ENCODE measurements at regions not wholly inside any gene's neighbourhood (a gene's known extent, or its start where the extent isn't known, plus 50 kb on each side); places are given as distances from the start of the nearest gene placed in this dataset.

DNA sequence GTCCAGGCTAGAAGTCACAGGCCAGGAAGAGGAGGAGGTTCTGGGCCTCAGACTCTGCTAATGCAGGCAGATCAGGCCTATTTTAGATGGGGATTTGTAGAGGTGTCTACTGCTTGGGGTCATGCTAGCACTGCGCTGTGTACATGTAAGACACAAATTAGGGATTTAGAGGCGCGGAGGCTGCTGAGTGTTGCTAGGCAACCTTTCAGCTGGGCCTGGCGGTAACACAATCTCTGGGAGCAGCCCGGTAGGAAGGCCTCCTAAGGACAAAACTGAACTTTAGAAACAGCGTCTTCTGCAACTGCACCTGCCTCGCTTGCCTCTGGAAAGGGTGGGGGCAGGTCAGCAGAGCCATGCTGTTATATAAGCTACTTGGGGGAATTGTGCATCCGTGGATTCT, 147.9 kb downstream of the MACROH2A1 start:
- Histone ChIP-seq H3K27ac (no peak overlapping the region), H3K36me3 (no peaks in the 10 kb centered on the region), H3K9me3 (no peaks in the 10 kb centered on the region), H3K27me3 (no peaks in the 10 kb centered on the region), H3K4me3 (no peak overlapping the region), H3K4me1 (peaks cover 0 to 6% (median 0%) of the 10 kb centered on the region in 4 donors)
- intact Hi-C loops (cut with DNase I), result no loop called here
- TF ChIP-seq, protein P1, sequence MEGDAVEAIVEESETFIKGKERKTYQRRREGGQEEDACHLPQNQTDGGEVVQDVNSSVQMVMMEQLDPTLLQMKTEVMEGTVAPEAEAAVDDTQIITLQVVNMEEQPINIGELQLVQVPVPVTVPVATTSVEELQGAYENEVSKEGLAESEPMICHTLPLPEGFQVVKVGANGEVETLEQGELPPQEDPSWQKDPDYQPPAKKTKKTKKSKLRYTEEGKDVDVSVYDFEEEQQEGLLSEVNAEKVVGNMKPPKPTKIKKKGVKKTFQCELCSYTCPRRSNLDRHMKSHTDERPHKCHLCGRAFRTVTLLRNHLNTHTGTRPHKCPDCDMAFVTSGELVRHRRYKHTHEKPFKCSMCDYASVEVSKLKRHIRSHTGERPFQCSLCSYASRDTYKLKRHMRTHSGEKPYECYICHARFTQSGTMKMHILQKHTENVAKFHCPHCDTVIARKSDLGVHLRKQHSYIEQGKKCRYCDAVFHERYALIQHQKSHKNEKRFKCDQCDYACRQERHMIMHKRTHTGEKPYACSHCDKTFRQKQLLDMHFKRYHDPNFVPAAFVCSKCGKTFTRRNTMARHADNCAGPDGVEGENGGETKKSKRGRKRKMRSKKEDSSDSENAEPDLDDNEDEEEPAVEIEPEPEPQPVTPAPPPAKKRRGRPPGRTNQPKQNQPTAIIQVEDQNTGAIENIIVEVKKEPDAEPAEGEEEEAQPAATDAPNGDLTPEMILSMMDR (IDR thresholded peaks at IDR 0.05), result no peak
- no peak for TF ChIP-seq POLR2A (IDR thresholded peaks at IDR 0.05)
- DNase-seq (no peak), ATAC-seq (no peak)
- WGBS (ENCODE audit: insufficient coverage, low coverage, low lambda C conversion rate, missing lambda C conversion rate), result 84% methylated on average over 8 of the region's 8 CpGs

DNA sequence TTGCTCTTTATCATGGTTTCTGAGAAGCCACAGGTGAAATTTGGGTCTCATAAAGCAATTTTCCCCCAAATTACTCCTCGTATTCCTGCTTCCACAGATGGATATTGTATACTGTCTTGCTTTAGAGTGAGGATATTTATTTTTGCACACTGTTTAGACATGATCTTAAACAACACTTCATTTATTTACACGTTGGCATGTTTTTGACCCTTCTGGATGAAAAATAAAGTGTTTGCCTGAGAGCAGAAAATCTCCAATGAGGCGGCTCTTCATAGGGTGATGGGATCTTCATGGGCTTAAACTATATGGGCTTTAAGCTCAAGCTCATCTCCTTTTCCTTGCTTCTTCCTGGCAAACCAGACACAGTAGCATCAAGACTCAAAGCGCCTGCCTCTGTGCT, 148.4 kb downstream of the MACROH2A1 start:
- H3K4me3 ChIP-seq, result no peak overlapping the region
- peaks cover 0 to 8% (median 0%) of the 10 kb centered on the region in 4 donors for H3K4me1 ChIP-seq
- no peak for TF ChIP-seq POLR2A (IDR thresholded peaks at IDR 0.05)
- TF ChIP-seq, protein P1 (IDR thresholded peaks at IDR 0.05), result no peak
- no peaks in the 10 kb centered on the region for H3K9me3 ChIP-seq
- intact Hi-C loops (cut with DNase I), result no loop called here
- H3K27me3 ChIP-seq, result no peaks in the 10 kb centered on the region
- WGBS (ENCODE audit: insufficient coverage, low coverage, low lambda C conversion rate, missing lambda C conversion rate), result 75% methylated on average over 4 of the region's 4 CpGs
- H3K36me3 ChIP-seq, result no peaks in the 10 kb centered on the region
- no peak for DNase-seq
- H3K27ac ChIP-seq, result no peak overlapping the region
- ATAC-seq, result no peak

DNA sequence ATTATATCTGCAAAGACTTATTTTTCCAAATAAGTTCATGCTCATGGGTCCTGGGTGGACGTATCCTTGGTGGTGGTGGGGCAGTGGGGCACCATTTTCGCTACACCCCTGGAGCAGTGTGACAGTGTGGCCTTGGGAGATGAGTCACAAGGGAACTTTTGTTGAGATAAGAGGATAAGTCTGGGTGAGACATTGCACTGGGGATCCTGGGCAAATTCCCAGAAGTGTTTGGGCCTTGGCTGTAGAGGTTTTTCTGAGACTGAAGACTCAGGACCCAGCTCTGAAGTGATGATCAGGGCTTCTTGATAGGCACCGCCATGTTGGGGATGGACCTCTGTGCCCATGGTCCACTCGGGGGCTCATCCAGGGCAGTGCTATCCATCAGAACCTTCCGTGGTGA, 149.4 kb downstream of the MACROH2A1 start:
- intact Hi-C loops (cut with DNase I), result no loop called here
- no peak overlapping the region for H3K4me3 ChIP-seq
- WGBS (ENCODE audit: insufficient coverage, low coverage, low lambda C conversion rate, missing lambda C conversion rate), result 83% methylated on average over 4 of the region's 5 CpGs
- H3K9me3 ChIP-seq, result no peaks in the 10 kb centered on the region
- ATAC-seq (no peak), DNase-seq (peak in 1 of 3 donors; percentile 9)
- H3K36me3 ChIP-seq, result no peaks in the 10 kb centered on the region
- no peak overlapping the region for H3K27ac ChIP-seq
- H3K4me1 ChIP-seq, result peaks cover 0 to 8% (median 0%) of the 10 kb centered on the region in 4 donors
- TF ChIP-seq POLR2A (IDR thresholded peaks at IDR 0.05), result no peak
- TF ChIP-seq, protein P1 (IDR thresholded peaks at IDR 0.05), result no peak
- no peaks in the 10 kb centered on the region for H3K27me3 ChIP-seq

DNA sequence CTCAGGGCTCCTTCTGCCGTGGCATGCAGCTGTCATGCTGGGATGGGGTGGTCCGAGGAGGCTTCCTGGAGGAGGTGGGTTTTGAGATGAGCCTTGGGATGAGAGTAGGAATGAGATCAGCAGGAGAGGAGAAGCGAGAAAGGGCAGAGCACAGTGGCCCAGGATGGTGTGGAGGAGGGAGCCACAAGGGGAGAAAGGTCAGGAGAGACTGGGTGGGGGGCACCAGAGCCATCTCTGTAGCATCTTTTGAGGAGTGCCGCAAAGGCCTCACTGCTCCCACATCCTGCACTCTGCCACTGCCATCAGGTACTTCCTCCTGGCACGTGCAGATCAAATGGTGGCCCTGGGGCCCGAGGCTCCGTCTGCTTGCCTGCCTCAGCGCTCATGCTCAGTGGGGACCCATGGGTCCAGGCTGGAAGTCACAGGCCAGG, 150.2 kb downstream of the MACROH2A1 start:
- intact Hi-C loops (cut with DNase I), result no loop called here
- ATAC-seq, result no peak
- 93% methylated on average over 4 of the region's 8 CpGs for WGBS (ENCODE audit: insufficient coverage, low coverage, low lambda C conversion rate, missing lambda C conversion rate)

More for the DNA sequence above, 150.2 kb downstream of the MACROH2A1 start:
- Histone ChIP-seq H3K4me3 (no peak overlapping the region), H3K9me3 (no peaks in the 10 kb centered on the region), H3K4me1 (peaks cover 0 to 8% (median 0%) of the 10 kb centered on the region in 4 donors), H3K36me3 (no peaks in the 10 kb centered on the region), H3K27me3 (no peaks in the 10 kb centered on the region), H3K27ac (no peak overlapping the region)
- peak in 1 of 3 donors; percentile 33 for DNase-seq
- TF ChIP-seq POLR2A (IDR thresholded peaks at IDR 0.05), result no peak
- TF ChIP-seq, protein P1 (IDR thresholded peaks at IDR 0.05), result no peak

Measured in right lobe of liver (tissue), 6 donors.